ACC112 (cell line): ENCODE measurements at regions not wholly inside any gene's neighbourhood (a gene's known extent, or its start where the extent isn't known, plus 50 kb on each side); places are given as distances from the start of the nearest gene placed in this dataset.

Experiments
- H2AFZ ChIP-seq: fragments of 200-600 bp; sonication (generic); one replicate; pipeline ENCODE4 v1.6.0; 2017; ENCODE audit warnings: antibody characterized with exemption, low read length; ENCODE audit not compliant: unreplicated experiment
- H3K27ac ChIP-seq: fragments of 200-600 bp; sonication (generic); 2 replicates; pipeline ENCODE4 v1.5.1; 2014; ENCODE audit warnings: low read depth, mild to moderate bottlenecking, antibody characterized with exemption, low read length, moderate library complexity
- H3K27me3 ChIP-seq: fragments of 200-600 bp; sonication (generic); 2 replicates; pipeline ENCODE4 v1.6.1; 2014; ENCODE audit warnings: mild to moderate bottlenecking, antibody characterized with exemption, low read length, moderate library complexity, mixed read lengths; ENCODE audit not compliant: insufficient read depth
- H3K36me3 ChIP-seq: fragments of 200-600 bp; sonication (generic); 2 replicates; pipeline ENCODE4 v1.6.1; 2016; ENCODE audit warnings: mild to moderate bottlenecking, antibody characterized with exemption, low read length, moderate library complexity, mixed read lengths; ENCODE audit not compliant: insufficient read depth
- H3K4me1 ChIP-seq: fragments of 200-600 bp; sonication (generic); one replicate; pipeline ENCODE4 v1.6.1; 2016; ENCODE audit warnings: low read length, mixed read lengths; ENCODE audit not compliant: insufficient read depth, unreplicated experiment, control insufficient read depth
- H3K4me3 ChIP-seq: fragments of 200-600 bp; sonication (generic); 2 replicates; pipeline ENCODE4 v1.5.1; 2014; ENCODE audit warnings: mild to moderate bottlenecking, low read depth, low read length
- H3K79me2 ChIP-seq: fragments of 200-600 bp; sonication (generic); one replicate; pipeline ENCODE4 v1.6.0; 2016; ENCODE audit warnings: low read length; ENCODE audit not compliant: control insufficient read depth, unreplicated experiment, insufficient read depth

- Histone ChIP-seq H3K79me2 (no peaks in the 10 kb centered on the region), H3K27ac (no peak overlapping the region), H3K36me3 (no peaks in the 10 kb centered on the region), H3K4me3 (no peak overlapping the region), H3K27me3 (no peaks in the 10 kb centered on the region), H3K4me1 (no peaks in the 10 kb centered on the region), H2AFZ (no peak overlapping the region)
Observed at GRCh38 chr3:20352546-20353179, 166.7 kb upstream of the SGO1 start.

DNA sequence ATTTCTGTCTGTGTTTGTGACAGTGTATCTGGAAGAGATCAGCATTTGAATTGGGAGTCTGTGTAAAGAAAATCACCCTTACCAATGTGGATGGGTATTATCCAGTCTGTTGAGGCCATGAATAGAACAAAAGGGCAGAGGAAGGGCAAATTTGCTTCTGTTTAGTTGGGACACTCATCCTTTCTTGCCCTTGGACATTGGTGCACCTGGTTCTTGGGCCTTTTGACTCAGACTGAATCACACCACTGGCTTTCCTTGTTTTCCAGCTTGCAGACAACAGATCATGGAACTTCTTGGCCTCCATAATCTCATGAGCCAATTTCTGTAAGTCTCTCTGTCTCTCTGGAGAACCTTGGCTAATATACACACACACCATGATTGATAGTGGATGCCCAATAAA is 164.4 kb upstream of the SGO1 start:
- H3K36me3 ChIP-seq, result no peaks in the 10 kb centered on the region
- no peak overlapping the region for H2AFZ ChIP-seq
- H3K27ac ChIP-seq, result no peak overlapping the region
- no peaks in the 10 kb centered on the region for H3K27me3 ChIP-seq
- no peaks in the 10 kb centered on the region for H3K79me2 ChIP-seq
- H3K4me3 ChIP-seq, result no peak overlapping the region
- H3K4me1 ChIP-seq, result no peaks in the 10 kb centered on the region

- Histone ChIP-seq H3K4me3 (no peak overlapping the region), H3K27me3 (no peaks in the 10 kb centered on the region), H3K4me1 (no peaks in the 10 kb centered on the region), H3K27ac (no peak overlapping the region), H3K36me3 (no peaks in the 10 kb centered on the region), H2AFZ (no peak overlapping the region), H3K79me2 (no peaks in the 10 kb centered on the region)
Observed at GRCh38 chr3:20346916-20347315, 160.9 kb upstream of the SGO1 start.

DNA sequence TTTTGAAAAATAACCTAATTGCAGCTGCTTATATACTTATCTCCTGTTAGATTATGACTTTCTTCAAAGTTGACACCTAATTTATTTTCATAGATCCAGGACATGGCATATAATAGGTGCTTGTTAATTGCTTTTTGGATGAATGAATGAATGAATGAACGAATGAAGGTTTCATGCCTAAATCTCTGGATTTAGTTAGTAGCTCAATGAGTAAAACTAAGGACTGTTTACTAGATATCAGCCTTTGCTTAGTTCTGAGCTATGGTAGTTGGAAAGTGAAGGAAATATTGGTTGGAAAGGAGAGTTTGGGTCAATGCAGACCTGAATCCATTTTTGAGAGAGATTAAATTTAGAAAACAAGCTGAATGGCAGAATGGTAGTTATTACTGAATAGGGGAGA is 160.4 kb upstream of the SGO1 start:
- H3K36me3 ChIP-seq, result no peaks in the 10 kb centered on the region
- no peaks in the 10 kb centered on the region for H3K4me1 ChIP-seq
- H3K27me3 ChIP-seq, result no peaks in the 10 kb centered on the region
- H2AFZ ChIP-seq, result no peak overlapping the region
- H3K4me3 ChIP-seq, result no peak overlapping the region
- H3K27ac ChIP-seq, result no peak overlapping the region
- no peaks in the 10 kb centered on the region for H3K79me2 ChIP-seq

- H3K4me3 ChIP-seq, result no peak overlapping the region
- no peaks in the 10 kb centered on the region for H3K27me3 ChIP-seq
- H3K4me1 ChIP-seq, result no peaks in the 10 kb centered on the region
- H2AFZ ChIP-seq, result no peak overlapping the region
- no peak overlapping the region for H3K27ac ChIP-seq
- no peaks in the 10 kb centered on the region for H3K79me2 ChIP-seq
- no peaks in the 10 kb centered on the region for H3K36me3 ChIP-seq
Observed at GRCh38 chr3:20344400-20344959, 158.5 kb upstream of the SGO1 start.

DNA sequence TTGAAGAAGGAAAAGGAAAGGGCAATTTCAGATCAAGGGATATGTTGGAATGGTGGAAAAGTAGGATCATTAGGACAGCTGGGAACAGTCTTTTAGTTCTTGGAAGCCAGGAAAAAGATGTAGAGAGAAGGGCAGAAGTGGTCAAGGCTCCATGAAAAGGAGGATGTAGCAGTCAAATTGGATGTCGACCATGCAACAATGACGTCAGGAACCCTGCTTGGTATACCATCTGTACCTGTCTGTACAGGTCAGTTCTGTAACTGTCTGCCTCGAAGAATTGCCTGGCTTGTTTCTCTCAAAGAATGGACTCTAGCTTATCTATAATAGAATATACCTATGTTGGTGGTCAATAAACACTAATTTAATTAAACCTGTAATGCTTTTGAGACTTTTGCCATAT is 157.8 kb upstream of the SGO1 start:
- Histone ChIP-seq H3K4me3 (no peak overlapping the region), H3K79me2 (no peaks in the 10 kb centered on the region), H3K27me3 (no peaks in the 10 kb centered on the region), H3K36me3 (no peaks in the 10 kb centered on the region), H2AFZ (no peak overlapping the region), H3K4me1 (no peaks in the 10 kb centered on the region), H3K27ac (no peak overlapping the region)

- H3K36me3 ChIP-seq, result no peaks in the 10 kb centered on the region
- no peak overlapping the region for H3K4me3 ChIP-seq
- H2AFZ ChIP-seq, result no peak overlapping the region
- H3K27ac ChIP-seq, result no peak overlapping the region
- H3K4me1 ChIP-seq, result no peaks in the 10 kb centered on the region
- H3K79me2 ChIP-seq, result no peaks in the 10 kb centered on the region
- 0 out of 2 replicates have a peak, but pooled peaks cover 4% of the 10 kb centered on the region for H3K27me3 ChIP-seq
Observed at GRCh38 chr3:20340324-20340928, 154.4 kb upstream of the SGO1 start.

GRCh38 chr3:20336572-20336971 is 150.6 kb upstream of the SGO1 start:
- no peaks in the 10 kb centered on the region for H3K4me1 ChIP-seq
- H3K27me3 ChIP-seq, result 0 out of 2 replicates have a peak, but pooled peaks cover 4% of the 10 kb centered on the region
- no peaks in the 10 kb centered on the region for H3K36me3 ChIP-seq
- H3K79me2 ChIP-seq, result no peaks in the 10 kb centered on the region
- H3K4me3 ChIP-seq, result no peak overlapping the region
- no peak overlapping the region for H3K27ac ChIP-seq
- no peak overlapping the region for H2AFZ ChIP-seq

- Histone ChIP-seq H3K79me2 (no peaks in the 10 kb centered on the region), H3K27ac (no peak overlapping the region), H3K4me3 (no peak overlapping the region), H2AFZ (no peak overlapping the region), H3K36me3 (no peaks in the 10 kb centered on the region), H3K27me3 (0 out of 2 replicates have a peak, but pooled peaks cover 4% of the 10 kb centered on the region), H3K4me1 (no peaks in the 10 kb centered on the region)
Observed at GRCh38 chr3:20334842-20335241, 148.8 kb upstream of the SGO1 start.

GRCh38 chr3:20327889-20328288 is 141.9 kb upstream of the SGO1 start:
- Histone ChIP-seq H3K27me3 (no peaks in the 10 kb centered on the region), H3K4me3 (no peak overlapping the region), H3K4me1 (no peaks in the 10 kb centered on the region), H2AFZ (no peak overlapping the region), H3K36me3 (no peaks in the 10 kb centered on the region), H3K27ac (no peak overlapping the region), H3K79me2 (no peaks in the 10 kb centered on the region)

DNA sequence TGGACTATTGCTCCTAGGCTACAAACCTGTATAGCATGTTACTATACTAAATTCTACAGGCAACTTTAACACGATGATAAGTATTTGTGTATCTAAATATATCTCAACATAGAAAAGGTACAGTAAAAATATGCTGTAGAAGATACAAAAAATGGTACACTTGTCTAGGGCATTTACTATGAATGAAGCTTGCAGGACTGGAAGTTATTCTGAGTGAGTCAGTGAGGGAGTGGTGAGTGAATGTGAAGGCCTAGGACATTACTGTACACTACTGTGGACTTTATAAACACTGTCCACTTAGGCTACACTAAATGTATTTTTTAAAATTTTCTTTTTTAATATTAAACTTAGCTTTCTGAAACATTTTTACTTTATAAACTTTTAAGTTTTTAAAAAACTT is 140.5 kb upstream of the SGO1 start:
- Histone ChIP-seq H2AFZ (no peak overlapping the region), H3K4me3 (no peak overlapping the region), H3K79me2 (no peaks in the 10 kb centered on the region), H3K36me3 (no peaks in the 10 kb centered on the region), H3K27ac (no peak overlapping the region), H3K27me3 (no peaks in the 10 kb centered on the region), H3K4me1 (no peaks in the 10 kb centered on the region)
